ENCODE measurements at regions not wholly inside any gene's neighbourhood (a gene's known extent, or its start where the extent isn't known, plus 50 kb on each side); places are given as distances from the start of the nearest gene placed in this dataset.

GRCh38 chr5:9698841-9699240 lies 68.7 kb upstream of the TAS2R1 start:
- TF ChIP-seq, protein P1, sequence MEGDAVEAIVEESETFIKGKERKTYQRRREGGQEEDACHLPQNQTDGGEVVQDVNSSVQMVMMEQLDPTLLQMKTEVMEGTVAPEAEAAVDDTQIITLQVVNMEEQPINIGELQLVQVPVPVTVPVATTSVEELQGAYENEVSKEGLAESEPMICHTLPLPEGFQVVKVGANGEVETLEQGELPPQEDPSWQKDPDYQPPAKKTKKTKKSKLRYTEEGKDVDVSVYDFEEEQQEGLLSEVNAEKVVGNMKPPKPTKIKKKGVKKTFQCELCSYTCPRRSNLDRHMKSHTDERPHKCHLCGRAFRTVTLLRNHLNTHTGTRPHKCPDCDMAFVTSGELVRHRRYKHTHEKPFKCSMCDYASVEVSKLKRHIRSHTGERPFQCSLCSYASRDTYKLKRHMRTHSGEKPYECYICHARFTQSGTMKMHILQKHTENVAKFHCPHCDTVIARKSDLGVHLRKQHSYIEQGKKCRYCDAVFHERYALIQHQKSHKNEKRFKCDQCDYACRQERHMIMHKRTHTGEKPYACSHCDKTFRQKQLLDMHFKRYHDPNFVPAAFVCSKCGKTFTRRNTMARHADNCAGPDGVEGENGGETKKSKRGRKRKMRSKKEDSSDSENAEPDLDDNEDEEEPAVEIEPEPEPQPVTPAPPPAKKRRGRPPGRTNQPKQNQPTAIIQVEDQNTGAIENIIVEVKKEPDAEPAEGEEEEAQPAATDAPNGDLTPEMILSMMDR (conservative IDR thresholded peaks at IDR 0.05) = no peak
- TF ChIP-seq ZFX (IDR thresholded peaks at IDR 0.05) = no peak
- H3K27ac ChIP-seq = no peak overlapping the region

GRCh38 chr5:9698125-9698826 lies 68.1 kb upstream of the TAS2R1 start:
- no peak overlapping the region for H3K27ac ChIP-seq
- TF ChIP-seq, protein P1 (conservative IDR thresholded peaks at IDR 0.05) = no peak
- no peak for TF ChIP-seq ZFX (IDR thresholded peaks at IDR 0.05)

DNA sequence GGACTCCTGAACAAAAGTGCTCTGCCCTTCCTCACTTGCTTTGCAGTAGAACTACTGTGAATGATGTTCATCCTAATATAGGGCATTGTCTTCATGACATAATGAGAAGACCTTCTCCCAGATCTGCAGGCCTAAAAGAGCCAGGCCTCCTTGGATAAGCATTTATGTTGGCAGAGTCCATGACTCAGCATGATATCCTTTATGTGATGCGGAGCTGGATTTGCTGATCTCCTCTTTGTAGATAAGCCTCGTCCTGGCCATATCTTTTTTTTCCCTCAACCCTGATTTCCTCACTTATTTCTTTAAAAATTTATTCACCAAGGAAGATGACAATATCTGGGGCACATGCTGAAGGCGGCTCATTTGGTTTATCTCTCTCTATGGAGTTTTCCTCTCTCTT lies 62.4 kb upstream of the TAS2R1 start:
- TF ChIP-seq, protein P1 (conservative IDR thresholded peaks at IDR 0.05) = no peak
- no peak overlapping the region for H3K27ac ChIP-seq

- no peak for TF ChIP-seq ZFX (IDR thresholded peaks at IDR 0.05)
- TF ChIP-seq, protein P1 (conservative IDR thresholded peaks at IDR 0.05) = no peak
- no peak overlapping the region for H3K27ac ChIP-seq
Observed at GRCh38 chr5:9691261-9691660, 61.1 kb upstream of the TAS2R1 start.

DNA sequence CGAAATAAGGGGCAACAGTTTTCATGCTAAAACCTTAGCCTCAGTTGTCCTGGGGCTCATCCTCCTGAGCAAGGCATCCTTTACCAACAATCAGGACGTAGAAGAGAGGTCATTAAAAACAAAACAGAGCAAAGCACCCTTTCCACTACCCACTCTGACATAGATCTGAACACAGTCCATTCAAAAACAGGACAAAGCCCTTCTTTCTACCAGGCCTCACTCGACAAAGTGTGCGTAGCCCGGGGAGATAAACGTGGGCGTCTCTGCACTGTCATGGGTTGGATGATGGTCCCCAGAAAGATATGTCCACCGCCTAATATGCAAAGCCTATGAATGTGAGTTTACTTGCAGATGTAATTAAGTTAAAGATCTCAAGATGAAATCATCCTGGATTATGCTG lies 60.6 kb upstream of the TAS2R1 start:
- H3K27ac ChIP-seq = no peak overlapping the region
- no peak for TF ChIP-seq ZFX (IDR thresholded peaks at IDR 0.05)
- TF ChIP-seq, protein P1 (conservative IDR thresholded peaks at IDR 0.05) = no peak

- TF ChIP-seq ZFX (IDR thresholded peaks at IDR 0.05) = no peak
- TF ChIP-seq, protein P1 (conservative IDR thresholded peaks at IDR 0.05) = no peak
- H3K27ac ChIP-seq = no peak overlapping the region
Observed at GRCh38 chr5:9686216-9686615, 56.1 kb upstream of the TAS2R1 start.

- no peak for TF ChIP-seq ZFX (IDR thresholded peaks at IDR 0.05)
- TF ChIP-seq, protein P1 (conservative IDR thresholded peaks at IDR 0.05) = no peak
- H3K27ac ChIP-seq = no peak overlapping the region
Observed at GRCh38 chr5:9681706-9682105, 51.6 kb upstream of the TAS2R1 start.
